HL-60 (cell line): ENCODE measurements at regions not wholly inside any gene's neighbourhood (a gene's known extent, or its start where the extent isn't known, plus 50 kb on each side); places are given as distances from the start of the nearest gene placed in this dataset.

Experiments
- DNase-seq, 2 experiments: peaks; one replicate each; pipeline ENCODE4 v3.0.0-alpha.2; 2010 to 2020; ENCODE audit warnings: low read depth in 1 of 2, low spot score in 1 of 2
- H3K27ac ChIP-seq: fragments of 250-450 bp; sonication (Bioruptor Pico); replicated peaks from 2 replicates; pipeline ENCODE4 v1.5.1; 2020; ENCODE audit warnings: mild to moderate bottlenecking, moderate library complexity
- H3K27me3 ChIP-seq: fragments of 250-450 bp; sonication (Bioruptor Pico); 2 replicates; pipeline ENCODE4 v1.5.1; 2021; ENCODE audit warnings: mild to moderate bottlenecking, moderate library complexity; ENCODE audit not compliant: insufficient read depth, poor library complexity, severe bottlenecking
- H3K4me3 ChIP-seq: replicated peaks from 2 replicates; pipeline ENCODE4 v1.5.1; 2011; ENCODE audit warnings: mild to moderate bottlenecking, control low read depth, low read length; ENCODE audit not compliant: insufficient read depth
- CTCF ChIP-seq: IDR thresholded peaks from one replicate; pipeline ENCODE4 v1.5.1; 2011; ENCODE audit warnings: low read length, control low read depth, inconsistent platforms; ENCODE audit not compliant: insufficient read depth
- GABPA ChIP-seq: IDR thresholded peaks from 2 replicates; pipeline ENCODE4 v1.6.1; 2012; ENCODE audit warnings: low read depth
- POLR2AphosphoS5 ChIP-seq: IDR thresholded peaks from 2 replicates; pipeline ENCODE4 v1.6.1; 2012; ENCODE audit warnings: low read depth
- SPI1 ChIP-seq: IDR thresholded peaks from 2 replicates; pipeline ENCODE4 v1.6.1; 2012; ENCODE audit warnings: low read depth, mild to moderate bottlenecking, borderline replicate concordance
- TF ChIP-seq, protein P1 (sequence below): IDR thresholded peaks from 2 replicates; pipeline ENCODE4 v1.6.1; 2012; ENCODE audit warnings: low read depth; ENCODE audit not compliant: insufficient replicate concordance

GRCh38 chr6:11410539-11411307 is 126.8 kb upstream of the TMEM170B start:
- no peak overlapping the region for H3K27ac ChIP-seq
- H3K4me3 ChIP-seq: no peak overlapping the region
- H3K27me3 ChIP-seq: no peaks in the 10 kb centered on the region
- no peak for DNase-seq
- TF ChIP-seq GABPA (no peak), POLR2AphosphoS5 (no peak), CTCF (no peak), SPI1 (no peak)
- TF ChIP-seq, protein P1, sequence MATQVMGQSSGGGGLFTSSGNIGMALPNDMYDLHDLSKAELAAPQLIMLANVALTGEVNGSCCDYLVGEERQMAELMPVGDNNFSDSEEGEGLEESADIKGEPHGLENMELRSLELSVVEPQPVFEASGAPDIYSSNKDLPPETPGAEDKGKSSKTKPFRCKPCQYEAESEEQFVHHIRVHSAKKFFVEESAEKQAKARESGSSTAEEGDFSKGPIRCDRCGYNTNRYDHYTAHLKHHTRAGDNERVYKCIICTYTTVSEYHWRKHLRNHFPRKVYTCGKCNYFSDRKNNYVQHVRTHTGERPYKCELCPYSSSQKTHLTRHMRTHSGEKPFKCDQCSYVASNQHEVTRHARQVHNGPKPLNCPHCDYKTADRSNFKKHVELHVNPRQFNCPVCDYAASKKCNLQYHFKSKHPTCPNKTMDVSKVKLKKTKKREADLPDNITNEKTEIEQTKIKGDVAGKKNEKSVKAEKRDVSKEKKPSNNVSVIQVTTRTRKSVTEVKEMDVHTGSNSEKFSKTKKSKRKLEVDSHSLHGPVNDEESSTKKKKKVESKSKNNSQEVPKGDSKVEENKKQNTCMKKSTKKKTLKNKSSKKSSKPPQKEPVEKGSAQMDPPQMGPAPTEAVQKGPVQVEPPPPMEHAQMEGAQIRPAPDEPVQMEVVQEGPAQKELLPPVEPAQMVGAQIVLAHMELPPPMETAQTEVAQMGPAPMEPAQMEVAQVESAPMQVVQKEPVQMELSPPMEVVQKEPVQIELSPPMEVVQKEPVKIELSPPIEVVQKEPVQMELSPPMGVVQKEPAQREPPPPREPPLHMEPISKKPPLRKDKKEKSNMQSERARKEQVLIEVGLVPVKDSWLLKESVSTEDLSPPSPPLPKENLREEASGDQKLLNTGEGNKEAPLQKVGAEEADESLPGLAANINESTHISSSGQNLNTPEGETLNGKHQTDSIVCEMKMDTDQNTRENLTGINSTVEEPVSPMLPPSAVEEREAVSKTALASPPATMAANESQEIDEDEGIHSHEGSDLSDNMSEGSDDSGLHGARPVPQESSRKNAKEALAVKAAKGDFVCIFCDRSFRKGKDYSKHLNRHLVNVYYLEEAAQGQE: no peak

DNA sequence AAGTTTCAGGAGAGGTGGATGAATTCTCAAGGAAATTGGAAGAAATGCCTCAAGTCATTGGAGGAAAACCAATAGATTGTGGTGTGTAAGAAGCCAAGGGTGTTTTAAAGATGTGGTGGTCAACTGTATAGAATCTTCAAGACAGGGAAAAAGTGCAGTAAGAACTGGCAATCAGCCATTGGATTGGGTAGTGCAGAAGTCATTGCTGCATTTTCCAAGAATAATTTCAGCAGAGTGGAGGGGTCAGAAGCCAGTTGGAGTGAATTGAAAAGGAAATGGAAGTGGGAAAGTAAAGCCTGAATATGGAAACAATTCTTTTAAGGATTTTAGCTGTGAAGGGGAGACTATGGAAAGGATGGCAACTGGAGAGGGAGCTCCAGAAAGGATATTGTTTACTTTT is 128.2 kb upstream of the TMEM170B start:
- H3K4me3 ChIP-seq: no peak overlapping the region
- no peak for DNase-seq
- TF ChIP-seq POLR2AphosphoS5 (no peak), CTCF (no peak), GABPA (no peak), SPI1 (no peak)
- TF ChIP-seq, protein P1: no peak
- no peak overlapping the region for H3K27ac ChIP-seq
- no peaks in the 10 kb centered on the region for H3K27me3 ChIP-seq

- H3K4me3 ChIP-seq: no peak overlapping the region
- H3K27ac ChIP-seq: no peak overlapping the region
- TF ChIP-seq GABPA (no peak), SPI1 (no peak), POLR2AphosphoS5 (no peak), CTCF (no peak)
- TF ChIP-seq, protein P1: no peak
- no peaks in the 10 kb centered on the region for H3K27me3 ChIP-seq
- DNase-seq: no peak
Observed at GRCh38 chr6:11407414-11407813, 130.1 kb upstream of the TMEM170B start.
